GM19468 (cell line): ENCODE measurements at regions not wholly inside any gene's neighbourhood (a gene's known extent, or its start where the extent isn't known, plus 50 kb on each side); places are given as distances from the start of the nearest gene placed in this dataset.
"Not testable (repeated sequence)": the region's sequence is repeated elsewhere in the genome, so short reads cannot be mapped to it uniquely, and the experiment has no call there.

Experiments
- ATAC-seq: cut with Tn5 transposase; IDR thresholded peaks from one replicate; pipeline ENCODE4 v1.9.1; 2021; ENCODE audit warnings: mild to moderate bottlenecking, moderate library complexity, moderate number of reproducible peaks; ENCODE audit not compliant: unreplicated experiment; ENCODE audit errors: extremely low read depth

DNA sequence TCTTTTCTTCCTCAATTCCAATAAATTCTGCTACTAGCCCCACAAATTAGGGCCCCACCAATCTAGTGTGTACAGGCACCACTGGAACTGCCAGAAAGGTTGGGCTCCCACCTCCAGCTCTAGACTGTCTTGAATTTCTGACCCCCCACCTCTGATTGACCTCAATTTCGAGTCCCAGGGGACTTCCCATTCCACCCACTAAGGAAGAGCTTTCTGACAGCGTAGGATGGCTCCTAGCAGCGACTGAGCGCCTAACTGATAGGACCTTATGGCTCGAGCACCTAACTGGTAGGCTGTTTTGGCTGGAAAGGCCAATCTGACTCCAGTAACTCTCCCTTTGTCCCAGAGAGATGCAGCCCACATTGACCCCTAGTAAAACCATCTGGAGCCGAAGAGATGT lies 171.6 kb upstream of the ZNF184 start:
- ATAC-seq, result no peak

- ATAC-seq, result no peak
Measured at GRCh38 chr6:27642744-27643456, 170.0 kb upstream of the ZNF184 start.

DNA sequence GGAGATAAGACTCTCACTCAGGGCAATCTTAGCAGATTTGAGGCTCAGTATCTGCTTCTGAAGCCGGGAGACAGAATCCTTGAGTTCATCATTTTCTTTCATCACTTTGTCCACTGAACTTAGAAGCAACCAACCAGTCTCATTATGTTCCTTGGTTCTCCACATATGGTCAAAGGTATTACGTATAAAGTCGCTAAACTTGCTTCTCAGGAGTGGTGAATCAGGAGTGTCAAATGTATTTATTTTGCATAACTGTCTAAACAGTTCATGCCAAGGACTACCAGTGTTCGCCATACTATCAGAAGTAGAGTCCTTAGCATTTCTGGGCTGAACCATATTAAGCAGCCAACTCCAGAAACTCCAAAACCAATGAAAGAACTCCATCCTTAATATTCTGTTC lies 163.0 kb upstream of the ZNF184 start:
- not testable (repeated sequence) for ATAC-seq

- not testable (repeated sequence) for ATAC-seq
Measured at GRCh38 chr6:27633221-27633688, 160.3 kb upstream of the ZNF184 start.

GRCh38 chr6:27631609-27631916 lies 158.7 kb upstream of the ZNF184 start:
- ATAC-seq, result no peak

DNA sequence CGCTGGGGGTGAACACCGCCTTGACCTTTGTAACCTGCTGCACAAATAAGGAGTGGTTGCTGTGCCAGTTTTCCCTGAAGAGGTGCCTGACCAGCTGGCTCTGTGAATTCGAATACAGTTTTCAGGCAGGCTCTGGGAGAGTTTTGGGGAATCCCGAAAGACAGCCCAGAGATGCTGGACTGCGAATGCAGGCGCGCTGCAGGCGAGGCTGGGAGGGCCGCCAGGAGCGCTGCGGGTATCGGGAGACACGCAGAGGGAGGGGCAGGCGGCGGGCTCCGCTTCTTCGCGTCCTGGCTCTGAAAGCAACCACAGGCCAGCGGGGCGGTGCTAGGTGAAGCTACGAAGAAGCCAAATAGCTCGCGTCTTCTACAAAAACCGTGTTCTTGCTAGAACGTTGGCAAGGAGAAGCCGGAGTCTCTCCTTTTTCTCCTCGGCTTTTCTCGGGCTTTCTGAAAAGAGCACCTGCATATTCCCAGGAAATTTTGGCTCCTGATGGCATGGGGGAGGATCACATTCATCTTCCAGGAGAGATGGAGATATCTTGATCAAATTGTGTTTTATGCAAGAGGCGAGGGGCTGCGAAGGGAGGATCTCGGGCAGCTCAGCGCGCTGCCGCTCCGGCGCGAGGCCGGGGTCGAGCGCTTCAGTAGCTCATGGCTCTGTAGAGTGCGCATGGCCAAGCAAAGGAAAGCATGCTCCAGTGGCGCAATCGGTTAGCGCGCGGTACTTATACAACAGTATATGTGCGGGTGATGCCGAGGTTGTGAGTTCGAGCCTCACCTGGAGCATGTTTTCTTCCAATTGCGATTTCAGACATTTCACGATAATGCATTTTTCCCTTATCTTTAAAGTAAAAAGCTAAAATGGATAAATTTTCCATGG lies 158.1 kb upstream of the ZNF184 start:
- ATAC-seq, result no peak

- no peak for ATAC-seq
Measured at GRCh38 chr6:27624694-27625262, 151.9 kb upstream of the ZNF184 start.

GRCh38 chr6:27623103-27623502 lies 150.2 kb upstream of the ZNF184 start:
- ATAC-seq, result no peak

- ATAC-seq, result no peak
Measured at GRCh38 chr6:27619436-27619835, 146.5 kb upstream of the ZNF184 start.

- no peak for ATAC-seq
Measured at GRCh38 chr6:27617700-27618689, 145.1 kb upstream of the ZNF184 start.

- ATAC-seq, result no peak
Measured at GRCh38 chr6:27617046-27617687, 144.3 kb upstream of the ZNF184 start.

GRCh38 chr6:27616328-27617045 lies 143.6 kb upstream of the ZNF184 start:
- no peak for ATAC-seq

- no peak for ATAC-seq
Measured at GRCh38 chr6:27611451-27611850, 138.5 kb upstream of the ZNF184 start.

- ATAC-seq, result no peak
Measured at GRCh38 chr6:27608916-27609883, 136.3 kb upstream of the ZNF184 start.

- ATAC-seq, result no peak
Measured at GRCh38 chr6:27605401-27606342, 132.8 kb upstream of the ZNF184 start.

DNA sequence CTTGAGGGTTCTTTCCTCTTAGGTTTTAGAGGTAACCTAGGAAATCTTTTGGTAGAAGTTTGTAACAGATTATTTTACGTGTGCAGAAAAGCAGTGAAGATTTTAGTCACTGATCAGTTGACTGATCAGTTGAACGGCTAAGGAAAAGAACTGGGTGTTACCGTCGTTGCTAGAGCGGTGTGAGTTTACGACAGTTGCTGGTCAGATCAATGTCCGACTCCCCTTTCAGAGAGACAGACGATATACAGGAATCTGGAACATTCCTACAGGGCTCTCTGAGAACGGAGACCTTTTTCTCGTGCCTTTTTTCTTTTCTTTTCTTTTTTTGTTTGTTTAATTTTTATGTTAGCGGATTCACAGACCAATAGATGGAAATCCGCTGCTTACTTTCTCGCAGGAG lies 132.1 kb upstream of the ZNF184 start:
- no peak for ATAC-seq
